ENCODE measurements at regions not wholly inside any gene's neighbourhood (a gene's known extent, or its start where the extent isn't known, plus 50 kb on each side); places are given as distances from the start of the nearest gene placed in this dataset.

DNA sequence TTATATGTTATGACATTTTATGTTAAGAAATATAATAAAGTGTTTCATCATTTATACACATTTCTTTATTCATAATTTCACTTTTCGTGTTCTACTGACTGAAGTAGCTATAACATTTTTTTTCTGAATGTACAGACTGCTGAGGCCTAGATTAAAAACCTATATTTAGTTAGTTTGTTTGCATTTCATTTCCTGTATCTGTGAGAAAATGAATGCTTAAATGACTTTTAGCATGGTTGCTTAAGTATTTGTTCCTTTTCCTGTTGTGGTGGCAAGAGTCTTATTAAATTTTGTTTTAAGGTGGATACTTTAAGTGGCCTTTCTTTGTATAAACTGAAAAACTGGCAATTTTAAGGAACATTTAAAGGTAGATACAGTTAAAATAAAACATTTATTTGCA, 779.7 kb upstream of the MAN1A1 start:
- DNase-seq (no peak), ATAC-seq (no peak), FAIRE-seq (no peak)
- TF ChIP-seq, protein P1, sequence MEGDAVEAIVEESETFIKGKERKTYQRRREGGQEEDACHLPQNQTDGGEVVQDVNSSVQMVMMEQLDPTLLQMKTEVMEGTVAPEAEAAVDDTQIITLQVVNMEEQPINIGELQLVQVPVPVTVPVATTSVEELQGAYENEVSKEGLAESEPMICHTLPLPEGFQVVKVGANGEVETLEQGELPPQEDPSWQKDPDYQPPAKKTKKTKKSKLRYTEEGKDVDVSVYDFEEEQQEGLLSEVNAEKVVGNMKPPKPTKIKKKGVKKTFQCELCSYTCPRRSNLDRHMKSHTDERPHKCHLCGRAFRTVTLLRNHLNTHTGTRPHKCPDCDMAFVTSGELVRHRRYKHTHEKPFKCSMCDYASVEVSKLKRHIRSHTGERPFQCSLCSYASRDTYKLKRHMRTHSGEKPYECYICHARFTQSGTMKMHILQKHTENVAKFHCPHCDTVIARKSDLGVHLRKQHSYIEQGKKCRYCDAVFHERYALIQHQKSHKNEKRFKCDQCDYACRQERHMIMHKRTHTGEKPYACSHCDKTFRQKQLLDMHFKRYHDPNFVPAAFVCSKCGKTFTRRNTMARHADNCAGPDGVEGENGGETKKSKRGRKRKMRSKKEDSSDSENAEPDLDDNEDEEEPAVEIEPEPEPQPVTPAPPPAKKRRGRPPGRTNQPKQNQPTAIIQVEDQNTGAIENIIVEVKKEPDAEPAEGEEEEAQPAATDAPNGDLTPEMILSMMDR (IDR thresholded peaks at IDR 0.05), result no peak
- Histone ChIP-seq H3K27ac (no peak overlapping the region), H3K36me3 (no peaks in the 10 kb centered on the region), H3K9me3 (no peaks in the 10 kb centered on the region), H3K4me1 (no peaks in the 10 kb centered on the region), H3K27me3 (no peaks in the 10 kb centered on the region), H3K4me3 (no peak overlapping the region)
- intact Hi-C loops (cut with DNase I), result no loop called here
- 76 to 90% methylated on average over 1 of the region's 1 CpG for WGBS, 2 donors

DNA sequence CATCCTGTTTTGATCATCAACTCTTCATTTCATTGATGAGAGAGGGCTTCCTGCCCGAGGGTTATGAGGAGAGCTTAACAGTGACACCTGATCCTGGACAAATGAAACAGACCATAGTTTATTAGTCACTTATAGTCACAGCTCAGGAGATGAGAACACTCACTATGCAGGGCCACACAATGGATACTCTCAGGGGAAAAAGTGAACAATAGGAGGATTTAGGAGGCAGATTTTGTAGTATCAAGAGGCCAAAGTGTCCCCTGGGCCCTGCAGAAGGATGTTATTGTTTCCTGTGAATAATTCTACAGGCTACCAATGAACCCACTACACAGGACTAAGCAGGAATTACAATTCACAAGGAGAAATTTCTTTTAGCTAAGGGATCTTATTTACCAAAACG, 772.8 kb upstream of the MAN1A1 start:
- Histone ChIP-seq H3K36me3 (no peaks in the 10 kb centered on the region), H3K4me3 (no peak overlapping the region), H3K27ac (no peak overlapping the region), H3K4me1 (no peaks in the 10 kb centered on the region), H3K9me3 (no peaks in the 10 kb centered on the region), H3K27me3 (no peaks in the 10 kb centered on the region)
- DNase-seq, result no peak
- no peak for ATAC-seq
- TF ChIP-seq, protein P1 (IDR thresholded peaks at IDR 0.05), result no peak
- no peak for FAIRE-seq
- intact Hi-C loops (cut with DNase I), result no loop called here
- WGBS, 2 donors, result 55 to 67% methylated on average over 2 of the region's 2 CpGs

DNA sequence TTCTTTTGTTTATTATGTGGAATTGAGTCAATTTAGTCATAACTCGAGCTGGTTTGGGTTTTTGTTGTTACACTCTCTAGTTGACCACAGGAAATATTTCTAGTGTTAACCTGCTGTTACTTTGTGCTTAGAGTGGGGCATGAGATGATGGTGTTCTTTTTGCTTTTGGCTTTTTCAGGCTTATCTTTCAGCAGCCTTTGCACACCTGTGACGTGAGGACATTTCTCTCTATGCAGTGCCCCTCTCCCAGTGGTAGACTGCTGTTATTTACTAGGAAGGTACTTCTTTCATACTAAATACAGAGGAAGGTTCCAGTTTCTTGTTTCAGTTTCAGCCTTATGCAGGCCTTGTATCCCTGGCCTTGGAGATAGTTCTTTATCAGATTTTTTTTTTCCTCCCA, 766.8 kb upstream of the MAN1A1 start:
- Histone ChIP-seq H3K4me3 (no peak overlapping the region), H3K36me3 (no peaks in the 10 kb centered on the region), H3K4me1 (no peaks in the 10 kb centered on the region), H3K27me3 (no peaks in the 10 kb centered on the region), H3K9me3 (no peaks in the 10 kb centered on the region), H3K27ac (no peak overlapping the region)
- FAIRE-seq (no peak), DNase-seq (no peak), ATAC-seq (no peak)
- intact Hi-C loops (cut with DNase I), result no loop called here
- TF ChIP-seq, protein P1 (IDR thresholded peaks at IDR 0.05), result no peak
- 60 to 62% methylated on average over 2 of the region's 2 CpGs for WGBS, 2 donors

DNA sequence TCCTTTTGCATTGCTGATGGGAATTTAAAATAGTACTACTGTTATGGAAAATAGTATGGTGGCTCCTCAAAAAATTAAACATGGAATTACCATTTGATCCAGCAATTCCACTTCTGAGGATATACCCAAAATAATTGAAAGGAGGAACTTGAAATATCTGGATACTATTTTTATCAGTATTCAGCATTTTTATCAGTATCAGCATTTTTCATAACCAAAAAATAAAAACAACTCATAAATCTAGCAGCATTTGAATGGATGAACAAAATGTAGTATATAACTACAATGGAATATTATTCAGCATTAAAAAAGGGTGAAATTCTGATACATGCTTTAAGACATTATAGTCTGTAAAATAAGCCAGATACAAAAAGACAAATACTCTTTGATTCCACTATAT, 763.4 kb upstream of the MAN1A1 start:
- FAIRE-seq (no peak), DNase-seq (no peak), ATAC-seq (no peak)
- TF ChIP-seq, protein P1 (IDR thresholded peaks at IDR 0.05), result no peak
- no peaks in the 10 kb centered on the region for H3K9me3 ChIP-seq
- no peaks in the 10 kb centered on the region for H3K27me3 ChIP-seq
- H3K4me1 ChIP-seq, result no peaks in the 10 kb centered on the region
- no peak overlapping the region for H3K27ac ChIP-seq
- intact Hi-C loops (cut with DNase I), result no loop called here
- H3K4me3 ChIP-seq, result no peak overlapping the region
- H3K36me3 ChIP-seq, result no peaks in the 10 kb centered on the region

DNA sequence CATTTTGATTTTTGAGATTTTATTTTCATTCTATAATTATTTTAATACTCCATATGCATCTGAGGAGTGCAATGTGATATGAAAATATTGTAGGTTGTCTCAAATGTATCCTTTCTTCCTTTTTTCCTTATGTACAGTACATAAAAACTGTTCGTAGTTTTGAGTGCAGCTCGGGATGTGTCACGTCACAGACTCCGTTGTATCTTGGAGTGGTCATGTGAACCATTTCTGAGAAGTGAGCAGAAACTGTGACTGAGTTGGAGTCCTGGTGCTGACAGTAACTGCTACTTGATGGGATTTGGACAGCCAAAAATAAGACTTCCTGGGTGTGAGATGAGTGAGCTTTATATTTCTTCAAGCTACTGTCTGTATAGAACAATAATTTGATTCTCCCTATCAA, 761.4 kb upstream of the MAN1A1 start:
- H3K36me3 ChIP-seq, result no peaks in the 10 kb centered on the region
- no peak for DNase-seq
- 90 to 96% methylated on average over 4 of the region's 4 CpGs for WGBS, 2 donors
- TF ChIP-seq, protein P1 (IDR thresholded peaks at IDR 0.05), result no peak
- H3K4me3 ChIP-seq, result no peak overlapping the region
- intact Hi-C loops (cut with DNase I), result no loop called here
- no peak overlapping the region for H3K27ac ChIP-seq
- no peaks in the 10 kb centered on the region for H3K9me3 ChIP-seq
- H3K27me3 ChIP-seq, result no peaks in the 10 kb centered on the region
- no peak for FAIRE-seq
- no peak for ATAC-seq
- no peaks in the 10 kb centered on the region for H3K4me1 ChIP-seq
